ENCODE measurements at regions not wholly inside any gene's neighbourhood (a gene's known extent, or its start where the extent isn't known, plus 50 kb on each side); places are given as distances from the start of the nearest gene placed in this dataset.

- no peak for TF ChIP-seq POLR2A (IDR thresholded peaks at IDR 0.05; ENCODE audit: low read depth, low read length)
- TF ChIP-seq TAF1 (IDR thresholded peaks at IDR 0.05; ENCODE audit: low read depth, low read length), result no peak
- TF ChIP-seq PAX5 (IDR thresholded peaks at IDR 0.05; ENCODE audit: insufficient read depth, low read length, severe bottlenecking), result no peak
- TF ChIP-seq SPI1 (IDR thresholded peaks at IDR 0.05; ENCODE audit: low read depth, low read length), result no peak
Observed at GRCh38 chr1:168917796-168918195, 188.7 kb upstream of the ATP1B1 start.
